GM21390 (cell line): ENCODE measurements at regions not wholly inside any gene's neighbourhood (a gene's known extent, or its start where the extent isn't known, plus 50 kb on each side); places are given as distances from the start of the nearest gene placed in this dataset.
"Not testable (repeated sequence)": the region's sequence is repeated elsewhere in the genome, so short reads cannot be mapped to it uniquely, and the experiment has no call there.

Experiments
- ATAC-seq: cut with Tn5 transposase; IDR thresholded peaks from one replicate; pipeline ENCODE4 v1.9.1; 2021; ENCODE audit not compliant: unreplicated experiment

GRCh38 chr7:46604241-46604661 is 683.2 kb upstream of the IGFBP3 start:
- no peak for ATAC-seq

- ATAC-seq, result no peak
Observed at GRCh38 chr7:46603780-46604179, 682.7 kb upstream of the IGFBP3 start.

- no peak for ATAC-seq
Observed at GRCh38 chr7:46603296-46603752, 682.3 kb upstream of the IGFBP3 start.

GRCh38 chr7:46600340-46600739 is 679.3 kb upstream of the IGFBP3 start:
- no peak for ATAC-seq

GRCh38 chr7:46594831-46595230 is 673.8 kb upstream of the IGFBP3 start:
- ATAC-seq, result not testable (repeated sequence)

- ATAC-seq, result not testable (repeated sequence)
Observed at GRCh38 chr7:46590918-46591905, 670.1 kb upstream of the IGFBP3 start.

- ATAC-seq, result no peak
Observed at GRCh38 chr7:46589286-46589685, 668.2 kb upstream of the IGFBP3 start.

- no peak for ATAC-seq
Observed at GRCh38 chr7:46586406-46586805, 665.3 kb upstream of the IGFBP3 start.

- ATAC-seq, result no peak
Observed at GRCh38 chr7:46583656-46584055, 662.6 kb upstream of the IGFBP3 start.

- no peak for ATAC-seq
Observed at GRCh38 chr7:46581268-46581667, 660.2 kb upstream of the IGFBP3 start.

GRCh38 chr7:46580766-46581165 is 659.7 kb upstream of the IGFBP3 start:
- no peak for ATAC-seq

- no peak for ATAC-seq
Observed at GRCh38 chr7:46577394-46577793, 656.3 kb upstream of the IGFBP3 start.

GRCh38 chr7:46576950-46577349 is 655.9 kb upstream of the IGFBP3 start:
- no peak for ATAC-seq

- ATAC-seq, result no peak
Observed at GRCh38 chr7:46572691-46573090, 651.6 kb upstream of the IGFBP3 start.

GRCh38 chr7:46571996-46572395 is 650.9 kb upstream of the IGFBP3 start:
- no peak for ATAC-seq

- ATAC-seq, result no peak
Observed at GRCh38 chr7:46569133-46569465, 648.0 kb upstream of the IGFBP3 start.

GRCh38 chr7:46568420-46569132 is 647.5 kb upstream of the IGFBP3 start:
- ATAC-seq, result no peak

- ATAC-seq, result no peak
Observed at GRCh38 chr7:46567858-46568257, 646.8 kb upstream of the IGFBP3 start.

GRCh38 chr7:46566097-46566774 is 645.2 kb upstream of the IGFBP3 start:
- ATAC-seq, result no peak

GRCh38 chr7:46565253-46566096 is 644.4 kb upstream of the IGFBP3 start:
- no peak for ATAC-seq
